ENCODE measurements at regions not wholly inside any gene's neighbourhood (a gene's known extent, or its start where the extent isn't known, plus 50 kb on each side); places are given as distances from the start of the nearest gene placed in this dataset.
"Not testable (repeated sequence)": the region's sequence is repeated elsewhere in the genome, so short reads cannot be mapped to it uniquely, and the experiment has no call there.

- no peak for FAIRE-seq
- DNase-seq (ENCODE audit: low spot score in 2 of 2) = no peak
Measured at GRCh38 chr21:18117176-18117575, 127.5 kb upstream of the CHODL start.

GRCh38 chr21:18114810-18115209, 129.8 kb upstream of the CHODL start:
- no peak for FAIRE-seq

GRCh38 chr21:18104802-18105201, 139.8 kb upstream of the CHODL start:
- DNase-seq (ENCODE audit: low spot score in 2 of 2) = no peak
- no peak for FAIRE-seq

More at GRCh38 chr21:18114810-18115209, 129.8 kb upstream of the CHODL start:
- DNase-seq (ENCODE audit: low spot score in 2 of 2) = no peak

GRCh38 chr21:18096413-18096812, 148.2 kb upstream of the CHODL start:
- not testable (repeated sequence) for DNase-seq (ENCODE audit: low spot score in 2 of 2); FAIRE-seq

- FAIRE-seq (no peak), DNase-seq (ENCODE audit: low spot score in 2 of 2) (no peak)
Measured at GRCh38 chr21:18089786-18090185, 154.8 kb upstream of the CHODL start.

GRCh38 chr21:18070392-18070791, 174.2 kb upstream of the CHODL start:
- DNase-seq (ENCODE audit: low spot score in 2 of 2) (no peak), FAIRE-seq (no peak)

GRCh38 chr21:18069875-18070274, 174.8 kb upstream of the CHODL start:
- no peak for DNase-seq (ENCODE audit: low spot score in 2 of 2)
- no peak for FAIRE-seq

GRCh38 chr21:18060402-18060801, 184.2 kb upstream of the CHODL start:
- no peak for FAIRE-seq

GRCh38 chr21:18058731-18059398, 185.8 kb upstream of the CHODL start:
- FAIRE-seq (no peak), DNase-seq (ENCODE audit: low spot score in 2 of 2) (no peak)

More at GRCh38 chr21:18060402-18060801, 184.2 kb upstream of the CHODL start:
- no peak for DNase-seq (ENCODE audit: low spot score in 2 of 2)

- FAIRE-seq (no peak), DNase-seq (ENCODE audit: low spot score in 2 of 2) (no peak)
Measured at GRCh38 chr21:18053151-18053550, 191.5 kb upstream of the CHODL start.

- no peak for FAIRE-seq
Measured at GRCh38 chr21:18049461-18049860, 195.2 kb upstream of the CHODL start.

GRCh38 chr21:18041012-18041411, 203.6 kb upstream of the CHODL start:
- no peak for FAIRE-seq
- no peak for DNase-seq (ENCODE audit: low spot score in 2 of 2)

More at GRCh38 chr21:18049461-18049860, 195.2 kb upstream of the CHODL start:
- DNase-seq (ENCODE audit: low spot score in 2 of 2) = no peak

- DNase-seq (ENCODE audit: low spot score in 2 of 2) = no peak
- FAIRE-seq = no peak
Measured at GRCh38 chr21:18030248-18030647, 211.1 kb upstream of the C21orf91 start.

GRCh38 chr21:18026359-18026758, 207.2 kb upstream of the C21orf91 start:
- DNase-seq (ENCODE audit: low spot score in 2 of 2) = no peak
- no peak for FAIRE-seq

- no peak for FAIRE-seq
- no peak for DNase-seq (ENCODE audit: low spot score in 2 of 2)
Measured at GRCh38 chr21:18023711-18024110, 204.6 kb upstream of the C21orf91 start.

GRCh38 chr21:18023157-18023556, 204.0 kb upstream of the C21orf91 start:
- no peak for DNase-seq (ENCODE audit: low spot score in 2 of 2)

GRCh38 chr21:18007121-18007520, 188.0 kb upstream of the C21orf91 start:
- no peak for DNase-seq (ENCODE audit: low spot score in 2 of 2)
- no peak for FAIRE-seq

More at GRCh38 chr21:18023157-18023556, 204.0 kb upstream of the C21orf91 start:
- no peak for FAIRE-seq

- DNase-seq (ENCODE audit: low spot score in 2 of 2) (no peak), FAIRE-seq (no peak)
Measured at GRCh38 chr21:18006691-18007090, 187.5 kb upstream of the C21orf91 start.

GRCh38 chr21:18002393-18002792, 183.2 kb upstream of the C21orf91 start:
- FAIRE-seq (no peak), DNase-seq (ENCODE audit: low spot score in 2 of 2) (no peak)

GRCh38 chr21:18000981-18001686, 182.0 kb upstream of the C21orf91 start:
- DNase-seq (ENCODE audit: low spot score in 2 of 2) (no peak), FAIRE-seq (no peak)

- not testable (repeated sequence) for FAIRE-seq; DNase-seq (ENCODE audit: low spot score in 2 of 2)
Measured at GRCh38 chr21:17998599-17998998, 179.4 kb upstream of the C21orf91 start.

- FAIRE-seq (no peak), DNase-seq (ENCODE audit: low spot score in 2 of 2) (no peak)
Measured at GRCh38 chr21:17989780-17990179, 170.6 kb upstream of the C21orf91 start.
